Renal pelvis (tissue), 1 donor: ENCODE measurements at regions not wholly inside any gene's neighbourhood (a gene's known extent, or its start where the extent isn't known, plus 50 kb on each side); places are given as distances from the start of the nearest gene placed in this dataset.
"Not testable (repeated sequence)": the region's sequence is repeated elsewhere in the genome, so short reads cannot be mapped to it uniquely, and the experiment has no call there.

ENCODE experiments used
- DNase-seq: peaks from one replicate; pipeline ENCODE4 v3.0.0-alpha.2; 2013

- no peak for DNase-seq
These were observed 100.8 kb upstream of the TARDBP start for GRCh38 chr1:10911490-10912166.

- DNase-seq: no peak
These were observed 100.0 kb upstream of the TARDBP start for GRCh38 chr1:10912441-10912840.

GRCh38 chr1:10914056-10914455 lies 98.4 kb upstream of the TARDBP start:
- no peak for DNase-seq

- no peak for DNase-seq
These were observed 96.9 kb upstream of the TARDBP start for GRCh38 chr1:10915594-10915993.

GRCh38 chr1:10916311-10916710 lies 96.1 kb upstream of the TARDBP start:
- no peak for DNase-seq

GRCh38 chr1:10916991-10917390 lies 95.5 kb upstream of the TARDBP start:
- no peak for DNase-seq

GRCh38 chr1:10917513-10918454 lies 94.7 kb upstream of the TARDBP start:
- no peak for DNase-seq

GRCh38 chr1:10918531-10918930 lies 93.9 kb upstream of the TARDBP start:
- no peak for DNase-seq

- no peak for DNase-seq
These were observed 92.3 kb upstream of the TARDBP start for GRCh38 chr1:10920063-10920626.

- DNase-seq: not testable (repeated sequence)
These were observed 90.0 kb upstream of the TARDBP start for GRCh38 chr1:10922315-10923060.

- no peak for DNase-seq
These were observed 88.4 kb upstream of the TARDBP start for GRCh38 chr1:10924030-10924429.

GRCh38 chr1:10928654-10929053 lies 83.8 kb upstream of the TARDBP start:
- DNase-seq: no peak

- DNase-seq: no peak
These were observed 80.4 kb upstream of the TARDBP start for GRCh38 chr1:10932088-10932487.

GRCh38 chr1:10934150-10934818 lies 78.2 kb upstream of the TARDBP start:
- no peak for DNase-seq

- DNase-seq: no peak
These were observed 77.2 kb upstream of the TARDBP start for GRCh38 chr1:10935246-10935645.

- no peak for DNase-seq
These were observed 76.7 kb upstream of the TARDBP start for GRCh38 chr1:10935724-10936123.

GRCh38 chr1:10936998-10937901 lies 75.2 kb upstream of the TARDBP start:
- DNase-seq: no peak

GRCh38 chr1:10938741-10939417 lies 73.6 kb upstream of the TARDBP start:
- DNase-seq: no peak

- DNase-seq: peak; percentile 51
These were observed 72.6 kb upstream of the TARDBP start for GRCh38 chr1:10939654-10940450.
